ENCODE measurements at regions not wholly inside any gene's neighbourhood (a gene's known extent, or its start where the extent isn't known, plus 50 kb on each side); places are given as distances from the start of the nearest gene placed in this dataset.

GRCh38 chr3:145557405-145557804 is 603.6 kb downstream of the PLOD2 start:
- no peaks in the 10 kb centered on the region for H3K27me3 Mint-ChIP-seq
- POLR2A ChIA-PET = no interaction called here
- peaks cover 7% of the 10 kb centered on the region for H3K9me3 Mint-ChIP-seq (ENCODE audit: low read depth)
- intact Hi-C loops (cut with DNase I, micrococcal nuclease) = no loop called here
- no peaks in the 10 kb centered on the region for H3K4me1 Mint-ChIP-seq
- ATAC-seq = no peak
- CTCF ChIA-PET = no interaction called here
- no peaks in the 10 kb centered on the region for H3K36me3 Mint-ChIP-seq (ENCODE audit: low read depth)
- no peak overlapping the region for H3K27ac Mint-ChIP-seq
- DNase-seq = no peak
- H3K4me3 Mint-ChIP-seq = no peak overlapping the region

- intact Hi-C loops (cut with DNase I, micrococcal nuclease) = no loop called here
- H3K27me3 Mint-ChIP-seq = no peaks in the 10 kb centered on the region
- H3K36me3 Mint-ChIP-seq (ENCODE audit: low read depth) = no peaks in the 10 kb centered on the region
- ChIA-PET CTCF (no interaction called here), POLR2A (no interaction called here)
- no peak for DNase-seq
- H3K9me3 Mint-ChIP-seq (ENCODE audit: low read depth) = no peaks in the 10 kb centered on the region
- no peaks in the 10 kb centered on the region for H3K4me1 Mint-ChIP-seq
- no peak for ATAC-seq
- H3K4me3 Mint-ChIP-seq = no peak overlapping the region
- H3K27ac Mint-ChIP-seq = no peak overlapping the region
These were observed 582.5 kb downstream of the PLOD2 start for GRCh38 chr3:145578471-145578870.

- Mint-ChIP-seq H3K36me3 (ENCODE audit: low read depth) (no peaks in the 10 kb centered on the region), H3K4me1 (no peaks in the 10 kb centered on the region), H3K4me3 (no peak overlapping the region), H3K9me3 (ENCODE audit: low read depth) (no peaks in the 10 kb centered on the region), H3K27ac (no peak overlapping the region), H3K27me3 (no peaks in the 10 kb centered on the region)
- no peak for DNase-seq
- ChIA-PET CTCF (no interaction called here), POLR2A (no interaction called here)
- intact Hi-C loops (cut with DNase I, micrococcal nuclease) = no loop called here
- ATAC-seq = no peak
These were observed 579.3 kb downstream of the PLOD2 start for GRCh38 chr3:145581694-145582093.

- intact Hi-C loops (cut with DNase I, micrococcal nuclease) = no loop called here
- DNase-seq (no peak), ATAC-seq (no peak)
- CTCF ChIA-PET = no interaction called here
- Mint-ChIP-seq H3K4me1 (no peaks in the 10 kb centered on the region), H3K36me3 (ENCODE audit: low read depth) (no peaks in the 10 kb centered on the region), H3K4me3 (no peak overlapping the region), H3K27me3 (no peaks in the 10 kb centered on the region), H3K27ac (no peak overlapping the region), H3K9me3 (ENCODE audit: low read depth) (peaks cover 7% of the 10 kb centered on the region)
- POLR2A ChIA-PET = no interaction called here
These were observed 556.1 kb downstream of the PLOD2 start for GRCh38 chr3:145604851-145605250.

GRCh38 chr3:145620002-145620401 is 541.0 kb downstream of the PLOD2 start:
- CTCF ChIA-PET = interaction anchor here (0.7 to 1.2 kb wide), 2 partner anchors 11 to 68 kb away, joined by 3 read pairs; no protein-coding TSS in a partner anchor

GRCh38 chr3:145620486-145620885 is 540.5 kb downstream of the PLOD2 start:
- Mint-ChIP-seq H3K4me3 (no peak overlapping the region), H3K4me1 (no peaks in the 10 kb centered on the region), H3K9me3 (ENCODE audit: low read depth) (peaks cover 11% of the 10 kb centered on the region), H3K27ac (no peak overlapping the region), H3K36me3 (ENCODE audit: low read depth) (no peaks in the 10 kb centered on the region), H3K27me3 (no peaks in the 10 kb centered on the region)
- ATAC-seq = no peak
- CTCF ChIA-PET = interaction anchor here (1.2 kb wide), 1 partner anchor 11 kb away, joined by 3 read pairs; no protein-coding TSS in a partner anchor
- POLR2A ChIA-PET = no interaction called here
- intact Hi-C loops (cut with DNase I, micrococcal nuclease) = no loop called here
- no peak for DNase-seq

More at GRCh38 chr3:145620002-145620401, 541.0 kb downstream of the PLOD2 start:
- Mint-ChIP-seq H3K36me3 (ENCODE audit: low read depth) (no peaks in the 10 kb centered on the region), H3K4me1 (no peaks in the 10 kb centered on the region), H3K27me3 (no peaks in the 10 kb centered on the region), H3K27ac (no peak overlapping the region), H3K4me3 (no peak overlapping the region), H3K9me3 (ENCODE audit: low read depth) (peaks cover 9% of the 10 kb centered on the region)
- no peak for DNase-seq
- POLR2A ChIA-PET = interaction anchor here (0.7 kb wide), 1 partner anchor 26 kb away, joined by 3 read pairs; no protein-coding TSS in a partner anchor
- intact Hi-C loops (cut with DNase I, micrococcal nuclease) = no loop called here
- no peak for ATAC-seq

GRCh38 chr3:145623349-145623748 is 537.6 kb downstream of the PLOD2 start:
- no peak for DNase-seq
- Mint-ChIP-seq H3K4me3 (no peak overlapping the region), H3K4me1 (no peaks in the 10 kb centered on the region), H3K9me3 (ENCODE audit: low read depth) (peaks cover 5% of the 10 kb centered on the region), H3K36me3 (ENCODE audit: low read depth) (no peaks in the 10 kb centered on the region), H3K27ac (no peak overlapping the region), H3K27me3 (no peaks in the 10 kb centered on the region)
- no peak for ATAC-seq
- CTCF ChIA-PET = no interaction called here
- intact Hi-C loops (cut with DNase I, micrococcal nuclease) = no loop called here
- POLR2A ChIA-PET = no interaction called here

GRCh38 chr3:145628211-145628610 is 532.8 kb downstream of the PLOD2 start:
- CTCF ChIA-PET = no interaction called here
- intact Hi-C loops (cut with DNase I, micrococcal nuclease) = no loop called here
- no peak overlapping the region for H3K27ac Mint-ChIP-seq
- H3K4me3 Mint-ChIP-seq = no peak overlapping the region
- H3K9me3 Mint-ChIP-seq (ENCODE audit: low read depth) = peaks cover 7% of the 10 kb centered on the region
- DNase-seq (no peak), ATAC-seq (no peak)
- no peaks in the 10 kb centered on the region for H3K27me3 Mint-ChIP-seq
- POLR2A ChIA-PET = no interaction called here
- H3K36me3 Mint-ChIP-seq (ENCODE audit: low read depth) = no peaks in the 10 kb centered on the region
- no peaks in the 10 kb centered on the region for H3K4me1 Mint-ChIP-seq

GRCh38 chr3:145637105-145637504 is 523.9 kb downstream of the PLOD2 start:
- H3K4me3 Mint-ChIP-seq = no peak overlapping the region
- no peaks in the 10 kb centered on the region for H3K36me3 Mint-ChIP-seq (ENCODE audit: low read depth)
- no peak for DNase-seq
- CTCF ChIA-PET = no interaction called here
- ATAC-seq = no peak
- no peaks in the 10 kb centered on the region for H3K27me3 Mint-ChIP-seq
- H3K9me3 Mint-ChIP-seq (ENCODE audit: low read depth) = peaks cover 2% of the 10 kb centered on the region
- H3K4me1 Mint-ChIP-seq = no peaks in the 10 kb centered on the region
- POLR2A ChIA-PET = no interaction called here
- H3K27ac Mint-ChIP-seq = no peak overlapping the region
- intact Hi-C loops (cut with DNase I, micrococcal nuclease) = no loop called here

- H3K27ac Mint-ChIP-seq = no peak overlapping the region
- no peak overlapping the region for H3K4me3 Mint-ChIP-seq
- POLR2A ChIA-PET = no interaction called here
- ATAC-seq = no peak
- intact Hi-C loops (cut with DNase I, micrococcal nuclease) = no loop called here
- no peaks in the 10 kb centered on the region for H3K27me3 Mint-ChIP-seq
- no peaks in the 10 kb centered on the region for H3K36me3 Mint-ChIP-seq (ENCODE audit: low read depth)
- CTCF ChIA-PET = no interaction called here
- no peaks in the 10 kb centered on the region for H3K4me1 Mint-ChIP-seq
- DNase-seq = no peak
- H3K9me3 Mint-ChIP-seq (ENCODE audit: low read depth) = no peaks in the 10 kb centered on the region
These were observed 521.9 kb downstream of the PLOD2 start for GRCh38 chr3:145639003-145639606.

- H3K4me1 Mint-ChIP-seq = no peaks in the 10 kb centered on the region
- DNase-seq (no peak), ATAC-seq (no peak)
- H3K4me3 Mint-ChIP-seq = no peak overlapping the region
- H3K27me3 Mint-ChIP-seq = no peaks in the 10 kb centered on the region
- no peaks in the 10 kb centered on the region for H3K36me3 Mint-ChIP-seq (ENCODE audit: low read depth)
- H3K27ac Mint-ChIP-seq = no peak overlapping the region
- POLR2A ChIA-PET = no interaction called here
- intact Hi-C loops (cut with DNase I, micrococcal nuclease) = no loop called here
- CTCF ChIA-PET = no interaction called here
- no peaks in the 10 kb centered on the region for H3K9me3 Mint-ChIP-seq (ENCODE audit: low read depth)
These were observed 521.1 kb downstream of the PLOD2 start for GRCh38 chr3:145639875-145640274.

GRCh38 chr3:145648396-145648795 is 512.6 kb downstream of the PLOD2 start:
- no peak for DNase-seq
- intact Hi-C loops (cut with DNase I, micrococcal nuclease) = no loop called here
- no peaks in the 10 kb centered on the region for H3K4me1 Mint-ChIP-seq
- H3K4me3 Mint-ChIP-seq = no peak overlapping the region
- ChIA-PET POLR2A (no interaction called here), CTCF (interaction anchor here (0.9 kb wide), 1 partner anchor 46 kb away, joined by 3 read pairs; no protein-coding TSS in a partner anchor)
- no peaks in the 10 kb centered on the region for H3K36me3 Mint-ChIP-seq (ENCODE audit: low read depth)
- no peak overlapping the region for H3K27ac Mint-ChIP-seq
- peaks cover 6% of the 10 kb centered on the region for H3K9me3 Mint-ChIP-seq (ENCODE audit: low read depth)
- ATAC-seq = no peak
- no peaks in the 10 kb centered on the region for H3K27me3 Mint-ChIP-seq

Data from activated CD4-positive, alpha-beta T cell treated with anti-CD3 and anti-CD28 coated beads for 36 hours (primary cell).